ENCODE measurements at regions not wholly inside any gene's neighbourhood (a gene's known extent, or its start where the extent isn't known, plus 50 kb on each side); places are given as distances from the start of the nearest gene placed in this dataset.

- no peak overlapping the region for H3K4me2 ChIP-seq (ENCODE audit: low read length)
Measured at GRCh38 chr2:121110924-121111323, 174.1 kb downstream of the TFCP2L1 start.

GRCh38 chr2:121118951-121119350 is 166.1 kb downstream of the TFCP2L1 start:
- Mint-ChIP-seq H3K4me1 (ENCODE audit: low read depth, unreplicated experiment) (no peaks in the 10 kb centered on the region), H3K27ac (ENCODE audit: unreplicated experiment) (no peak overlapping the region), H3K4me3 (ENCODE audit: unreplicated experiment) (no peak overlapping the region), H3K36me3 (ENCODE audit: low read depth, unreplicated experiment) (no peaks in the 10 kb centered on the region), H3K9me3 (ENCODE audit: unreplicated experiment) (peaks cover 6% of the 10 kb centered on the region), H3K27me3 (ENCODE audit: low read depth, unreplicated experiment) (peaks cover 47% of the 10 kb centered on the region)
- FAIRE-seq (no peak), DNase-seq (ENCODE audit: low read depth) (no peak)
- Histone ChIP-seq H3K9me3 (ENCODE audit: insufficient read depth, low read depth, low read length) (no peaks in the 10 kb centered on the region), H2AFZ (ENCODE audit: low read depth, low read length) (no peak overlapping the region), H4K20me1 (ENCODE audit: insufficient read depth, low read length) (no peaks in the 10 kb centered on the region), H3K4me1 (ENCODE audit: insufficient read depth, low read length) (no peaks in the 10 kb centered on the region), H3K27me3 (ENCODE audit: insufficient read depth, low read length) (no peaks in the 10 kb centered on the region), H3K27ac (ENCODE audit: low read depth, low read length) (no peak overlapping the region), H3K9ac (ENCODE audit: low read length) (no peak overlapping the region), H3K79me2 (ENCODE audit: insufficient read depth, low read length) (no peaks in the 10 kb centered on the region), H3K36me3 (ENCODE audit: insufficient read depth, low read length) (no peaks in the 10 kb centered on the region), H3K4me2 (ENCODE audit: low read length) (no peak overlapping the region), H3K4me3 (ENCODE audit: insufficient read depth, low read depth, low read length) (no peak overlapping the region)
- TF ChIP-seq, protein P1, sequence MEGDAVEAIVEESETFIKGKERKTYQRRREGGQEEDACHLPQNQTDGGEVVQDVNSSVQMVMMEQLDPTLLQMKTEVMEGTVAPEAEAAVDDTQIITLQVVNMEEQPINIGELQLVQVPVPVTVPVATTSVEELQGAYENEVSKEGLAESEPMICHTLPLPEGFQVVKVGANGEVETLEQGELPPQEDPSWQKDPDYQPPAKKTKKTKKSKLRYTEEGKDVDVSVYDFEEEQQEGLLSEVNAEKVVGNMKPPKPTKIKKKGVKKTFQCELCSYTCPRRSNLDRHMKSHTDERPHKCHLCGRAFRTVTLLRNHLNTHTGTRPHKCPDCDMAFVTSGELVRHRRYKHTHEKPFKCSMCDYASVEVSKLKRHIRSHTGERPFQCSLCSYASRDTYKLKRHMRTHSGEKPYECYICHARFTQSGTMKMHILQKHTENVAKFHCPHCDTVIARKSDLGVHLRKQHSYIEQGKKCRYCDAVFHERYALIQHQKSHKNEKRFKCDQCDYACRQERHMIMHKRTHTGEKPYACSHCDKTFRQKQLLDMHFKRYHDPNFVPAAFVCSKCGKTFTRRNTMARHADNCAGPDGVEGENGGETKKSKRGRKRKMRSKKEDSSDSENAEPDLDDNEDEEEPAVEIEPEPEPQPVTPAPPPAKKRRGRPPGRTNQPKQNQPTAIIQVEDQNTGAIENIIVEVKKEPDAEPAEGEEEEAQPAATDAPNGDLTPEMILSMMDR (IDR thresholded peaks at IDR 0.05; ENCODE audit: insufficient read depth, low read depth, low read length) = no peak
- TF ChIP-seq EZH2 (IDR thresholded peaks at IDR 0.05; ENCODE audit: insufficient read depth, low read length) = no peak

More at GRCh38 chr2:121110924-121111323, 174.1 kb downstream of the TFCP2L1 start:
- no peaks in the 10 kb centered on the region for H3K4me1 ChIP-seq (ENCODE audit: insufficient read depth, low read length)
- Mint-ChIP-seq H3K36me3 (ENCODE audit: low read depth, unreplicated experiment) (no peaks in the 10 kb centered on the region), H3K9me3 (ENCODE audit: unreplicated experiment) (peaks cover 11% of the 10 kb centered on the region), H3K27me3 (ENCODE audit: low read depth, unreplicated experiment) (peaks cover 13% of the 10 kb centered on the region), H3K27ac (ENCODE audit: unreplicated experiment) (no peak overlapping the region), H3K4me3 (ENCODE audit: unreplicated experiment) (no peak overlapping the region), H3K4me1 (ENCODE audit: low read depth, unreplicated experiment) (no peaks in the 10 kb centered on the region)
- FAIRE-seq = no peak
- DNase-seq (ENCODE audit: low read depth) = no peak
- H4K20me1 ChIP-seq (ENCODE audit: insufficient read depth, low read length) = no peaks in the 10 kb centered on the region
- TF ChIP-seq, protein P1 (IDR thresholded peaks at IDR 0.05; ENCODE audit: insufficient read depth, low read depth, low read length) = no peak
- no peak for TF ChIP-seq EZH2 (IDR thresholded peaks at IDR 0.05; ENCODE audit: insufficient read depth, low read length)
- no peak overlapping the region for H3K27ac ChIP-seq (ENCODE audit: low read depth, low read length)
- peaks cover 2% of the 10 kb centered on the region for H3K27me3 ChIP-seq (ENCODE audit: insufficient read depth, low read length)
- no peaks in the 10 kb centered on the region for H3K79me2 ChIP-seq (ENCODE audit: insufficient read depth, low read length)
- H3K9ac ChIP-seq (ENCODE audit: low read length) = no peak overlapping the region
- H2AFZ ChIP-seq (ENCODE audit: low read depth, low read length) = no peak overlapping the region
- no peaks in the 10 kb centered on the region for H3K9me3 ChIP-seq (ENCODE audit: insufficient read depth, low read depth, low read length)
- H3K36me3 ChIP-seq (ENCODE audit: insufficient read depth, low read length) = no peaks in the 10 kb centered on the region
- no peak overlapping the region for H3K4me3 ChIP-seq (ENCODE audit: insufficient read depth, low read depth, low read length)

- Histone ChIP-seq H3K79me2 (ENCODE audit: insufficient read depth, low read length) (no peaks in the 10 kb centered on the region), H3K4me2 (ENCODE audit: low read length) (no peak overlapping the region), H3K9me3 (ENCODE audit: insufficient read depth, low read depth, low read length) (no peaks in the 10 kb centered on the region), H4K20me1 (ENCODE audit: insufficient read depth, low read length) (no peaks in the 10 kb centered on the region), H3K27me3 (ENCODE audit: insufficient read depth, low read length) (no peaks in the 10 kb centered on the region), H3K27ac (ENCODE audit: low read depth, low read length) (no peak overlapping the region), H3K4me3 (ENCODE audit: insufficient read depth, low read depth, low read length) (no peak overlapping the region), H3K36me3 (ENCODE audit: insufficient read depth, low read length) (no peaks in the 10 kb centered on the region), H3K4me1 (ENCODE audit: insufficient read depth, low read length) (no peaks in the 10 kb centered on the region), H2AFZ (ENCODE audit: low read depth, low read length) (no peak overlapping the region), H3K9ac (ENCODE audit: low read length) (no peak overlapping the region)
- no peak overlapping the region for H3K4me3 Mint-ChIP-seq (ENCODE audit: unreplicated experiment)
- peaks cover 6% of the 10 kb centered on the region for H3K9me3 Mint-ChIP-seq (ENCODE audit: unreplicated experiment)
- H3K36me3 Mint-ChIP-seq (ENCODE audit: low read depth, unreplicated experiment) = no peaks in the 10 kb centered on the region
- H3K4me1 Mint-ChIP-seq (ENCODE audit: low read depth, unreplicated experiment) = no peaks in the 10 kb centered on the region
- H3K27me3 Mint-ChIP-seq (ENCODE audit: low read depth, unreplicated experiment) = peaks cover 53% of the 10 kb centered on the region
- no peak for FAIRE-seq
- H3K27ac Mint-ChIP-seq (ENCODE audit: unreplicated experiment) = no peak overlapping the region
- DNase-seq (ENCODE audit: low read depth) = no peak
- TF ChIP-seq, protein P1 (IDR thresholded peaks at IDR 0.05; ENCODE audit: insufficient read depth, low read depth, low read length) = no peak
- no peak for TF ChIP-seq EZH2 (IDR thresholded peaks at IDR 0.05; ENCODE audit: insufficient read depth, low read length)
Measured at GRCh38 chr2:121120411-121120810, 164.6 kb downstream of the TFCP2L1 start.
